ENCODE measurements at regions not wholly inside any gene's neighbourhood (a gene's known extent, or its start where the extent isn't known, plus 50 kb on each side); places are given as distances from the start of the nearest gene placed in this dataset.

DNA sequence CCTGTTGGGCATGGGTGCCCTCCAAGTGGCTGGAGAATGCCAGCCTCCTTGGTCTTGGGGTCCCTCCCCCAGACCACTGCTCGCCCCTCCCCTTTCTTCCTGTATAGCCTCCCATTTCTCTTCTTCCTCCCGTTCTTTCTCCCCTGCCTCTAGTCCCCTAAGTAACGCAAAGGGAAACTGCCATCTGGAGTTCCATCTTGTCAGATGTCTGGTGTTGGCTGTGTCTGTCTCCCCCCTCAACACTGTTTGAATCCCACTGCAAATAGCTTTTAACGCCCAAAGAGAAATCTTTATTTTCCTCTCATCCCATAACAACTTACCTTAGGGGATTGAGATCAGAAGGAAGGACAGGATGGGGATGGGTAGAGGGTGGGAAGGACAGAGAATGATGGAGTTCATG lies 55.3 kb upstream of the CSF3R start:
- Histone ChIP-seq H3K27ac (no peak overlapping the region), H3K4me3 (no peak overlapping the region), H3K4me1 (replicated peaks in 1 of 2) (no peaks in the 10 kb centered on the region)
- ATAC-seq (replicated peaks in 6 of 8), result no peak
- 17 to 100% (median 69%) methylated on average over 1 to 3 of the region's 4 CpGs; no CpG with 5 or more reads in 5 of the 10 experiments for WGBS, 10 experiments
- in situ Hi-C loops (cut with MboI; ENCODE audit: low pct_unique_long_range_greater_than_20kb in 2 of 9, low sequenced_read_pairs in 9 of 9, unreplicated experiment in 9 of 9), result no loop called here

DNA sequence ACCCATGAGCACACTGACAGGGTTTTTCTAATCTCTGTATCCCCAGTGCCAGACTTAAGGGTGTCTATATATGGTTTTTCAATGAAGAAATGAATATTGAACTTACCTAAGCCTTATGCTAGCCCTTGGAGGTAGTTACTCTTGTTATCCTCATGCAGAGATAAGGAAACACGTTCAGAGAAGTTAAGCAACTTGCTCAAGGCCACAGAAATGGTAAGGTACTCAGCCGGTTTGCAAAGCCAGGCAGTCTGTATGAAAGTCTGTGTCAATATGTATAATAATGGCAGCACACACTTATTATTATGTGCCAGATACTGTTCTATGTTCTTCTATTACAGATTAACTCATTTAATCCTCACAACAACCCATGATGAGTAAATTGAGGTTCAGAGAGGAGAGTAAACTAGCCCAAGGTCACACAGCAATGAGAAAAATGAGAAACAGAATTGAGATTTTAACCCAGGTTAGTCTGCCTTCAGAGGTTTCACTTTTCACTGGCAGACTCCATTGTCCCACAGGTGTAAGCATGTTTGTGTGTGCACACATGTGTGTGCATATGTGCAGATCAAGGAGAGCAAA lies 54.6 kb upstream of the CSF3R start:
- H3K27ac ChIP-seq, result no peak overlapping the region
- 16 to 69% (median 44%) methylated on average over 2 of the region's 2 CpGs; no CpG with 5 or more reads in 3 of the 10 experiments for WGBS, 10 experiments
- no peak overlapping the region for H3K4me3 ChIP-seq
- in situ Hi-C loops (cut with MboI; ENCODE audit: low pct_unique_long_range_greater_than_20kb in 2 of 9, low sequenced_read_pairs in 9 of 9, unreplicated experiment in 9 of 9), result no loop called here
- ATAC-seq (replicated peaks in 6 of 8), result no peak
- H3K4me1 ChIP-seq (replicated peaks in 1 of 2), result no peaks in the 10 kb centered on the region

DNA sequence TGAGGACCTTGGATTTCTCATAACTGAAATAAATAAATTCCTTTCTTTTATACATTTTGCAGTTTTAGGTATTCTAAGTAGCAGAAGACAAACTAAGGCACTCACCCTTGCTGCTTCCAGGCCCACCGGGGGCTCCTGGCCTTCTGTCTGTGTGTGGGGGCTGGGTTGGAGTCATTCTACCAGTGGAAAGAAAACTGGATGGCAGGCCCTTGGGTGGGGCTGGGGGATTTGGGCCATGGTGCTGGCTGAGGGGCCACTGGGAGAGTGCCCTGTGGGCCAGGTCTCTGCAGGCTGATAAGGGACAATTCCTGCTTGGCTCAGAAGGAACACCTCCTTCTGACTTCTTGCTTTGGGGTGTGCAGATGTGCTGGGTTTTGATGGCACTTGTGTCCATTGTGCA lies 54.0 kb upstream of the CSF3R start:
- ATAC-seq (replicated peaks in 6 of 8), result no peak
- Histone ChIP-seq H3K4me3 (no peak overlapping the region), H3K27ac (no peak overlapping the region), H3K4me1 (replicated peaks in 1 of 2) (no peaks in the 10 kb centered on the region)
- WGBS, 10 experiments, result 33 to 80% (median 60%) methylated on average over 1 of the region's 1 CpG; no CpG with 5 or more reads in 7 of the 10 experiments
- in situ Hi-C loops (cut with MboI; ENCODE audit: low pct_unique_long_range_greater_than_20kb in 2 of 9, low sequenced_read_pairs in 9 of 9, unreplicated experiment in 9 of 9), result no loop called here

DNA sequence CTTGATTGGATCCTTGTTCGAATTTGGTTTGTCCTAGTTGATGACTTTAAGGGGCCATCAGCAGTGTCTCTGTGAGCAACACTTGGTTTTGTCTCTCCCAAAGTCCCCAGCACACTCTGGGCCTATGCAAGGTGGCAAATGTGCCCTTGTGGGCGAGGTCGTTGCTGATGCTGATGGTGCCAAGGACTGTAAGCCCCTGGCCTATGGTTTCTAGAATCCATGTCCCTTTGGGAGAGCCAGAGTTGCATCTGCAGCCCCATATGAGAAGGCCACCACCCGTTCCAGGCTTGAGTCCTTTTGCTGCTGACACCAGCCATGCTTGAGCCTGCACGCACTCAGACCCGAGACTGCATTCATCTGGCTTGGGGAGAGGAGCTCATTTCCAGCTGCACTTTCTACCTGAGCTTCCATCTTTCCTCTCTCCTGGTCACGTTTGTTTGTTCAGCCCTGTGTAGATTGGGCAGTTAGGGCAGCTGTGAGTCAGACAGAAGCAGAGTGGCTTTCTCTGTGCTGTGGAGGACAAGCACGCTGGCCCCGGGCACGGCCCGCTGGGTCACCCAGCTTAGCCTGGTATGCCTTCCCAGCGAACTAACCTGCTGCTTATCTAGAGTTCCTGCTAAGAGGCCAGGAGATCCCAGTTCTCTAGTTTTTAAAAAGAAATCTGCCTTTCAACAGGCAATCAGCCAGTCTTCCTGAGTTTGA lies 52.1 kb upstream of the CSF3R start:
- Histone ChIP-seq H3K4me1 (replicated peaks in 1 of 2) (no peaks in the 10 kb centered on the region), H3K27ac (no peak overlapping the region), H3K4me3 (no peak overlapping the region)
- WGBS, 10 experiments, result 17 to 74% (median 59%) methylated on average over 1 to 8 of the region's 12 CpGs; no CpG with 5 or more reads in 2 of the 10 experiments
- in situ Hi-C loops (cut with MboI; ENCODE audit: low pct_unique_long_range_greater_than_20kb in 2 of 9, low sequenced_read_pairs in 9 of 9, unreplicated experiment in 9 of 9), result no loop called here
- no peak for ATAC-seq (replicated peaks in 6 of 8)

DNA sequence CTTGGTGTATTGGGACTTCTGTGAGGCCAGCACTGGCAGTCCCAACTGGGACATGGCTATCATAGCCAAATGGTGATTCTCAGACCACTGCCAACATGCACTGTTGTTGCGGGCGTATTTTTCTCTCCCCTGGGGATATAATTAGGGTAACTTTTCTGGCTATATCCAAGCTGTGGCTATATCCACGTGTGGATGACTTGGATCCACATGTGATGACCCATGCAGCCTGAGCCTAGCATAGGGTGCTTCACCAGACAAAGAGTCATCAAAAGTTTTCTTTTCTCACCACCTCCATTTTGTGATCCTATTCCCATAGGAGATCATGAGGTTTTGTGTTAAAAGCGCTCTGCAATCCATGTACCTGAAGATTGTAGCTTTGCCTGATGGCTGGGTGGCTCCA lies 51.2 kb upstream of the CSF3R start:
- no peak overlapping the region for H3K27ac ChIP-seq
- in situ Hi-C loops (cut with MboI; ENCODE audit: low pct_unique_long_range_greater_than_20kb in 2 of 9, low sequenced_read_pairs in 9 of 9, unreplicated experiment in 9 of 9), result no loop called here
- H3K4me3 ChIP-seq, result no peak overlapping the region
- 0 to 70% (median 53%) methylated on average over 1 to 4 of the region's 4 CpGs; no CpG with 5 or more reads in 4 of the 10 experiments for WGBS, 10 experiments
- H3K4me1 ChIP-seq (replicated peaks in 1 of 2), result no peaks in the 10 kb centered on the region
- no peak for ATAC-seq (replicated peaks in 6 of 8)

DNA sequence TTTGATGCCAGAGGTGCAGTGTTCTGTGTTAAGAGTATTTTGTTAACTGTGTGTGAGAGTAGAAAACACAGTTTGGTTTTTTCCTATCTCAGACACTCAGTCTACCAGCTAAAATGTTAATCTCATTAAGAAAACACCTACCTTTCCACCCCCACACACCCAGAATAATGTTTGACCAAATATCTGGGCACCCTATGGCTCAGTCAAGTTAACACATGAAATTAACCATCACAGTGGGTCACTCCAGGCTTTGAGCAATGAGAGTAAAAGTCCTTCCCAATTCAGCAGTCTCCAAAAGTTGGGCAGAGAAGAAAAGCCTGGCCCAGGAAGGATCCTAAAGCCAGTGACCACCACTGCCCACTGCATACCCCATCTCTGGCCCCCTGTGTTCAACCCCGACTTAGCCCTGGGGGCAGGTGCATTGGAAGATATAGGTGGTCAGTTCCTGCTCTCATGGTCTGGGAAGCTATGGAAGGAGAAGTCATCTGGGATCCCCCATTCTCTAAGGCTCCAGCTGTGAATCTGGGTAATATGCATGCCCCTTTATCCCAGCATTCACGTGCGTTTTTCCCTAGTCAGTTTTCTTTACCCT lies 50.2 kb upstream of the CSF3R start:
- WGBS, 10 experiments, result 10 to 100% (median 58%) methylated on average over 1 to 3 of the region's 3 CpGs; no CpG with 5 or more reads in 3 of the 10 experiments
- Histone ChIP-seq H3K27ac (no peak overlapping the region), H3K4me1 (replicated peaks in 1 of 2) (peaks cover 3 to 6% of the 10 kb centered on the region in 2 donors), H3K4me3 (no peak overlapping the region)
- in situ Hi-C loops (cut with MboI; ENCODE audit: low pct_unique_long_range_greater_than_20kb in 2 of 9, low sequenced_read_pairs in 9 of 9, unreplicated experiment in 9 of 9), result no loop called here
- no peak for ATAC-seq (replicated peaks in 6 of 8)
